ENCODE measurements at regions not wholly inside any gene's neighbourhood (a gene's known extent, or its start where the extent isn't known, plus 50 kb on each side); places are given as distances from the start of the nearest gene placed in this dataset.

- TF ChIP-seq, protein P1, sequence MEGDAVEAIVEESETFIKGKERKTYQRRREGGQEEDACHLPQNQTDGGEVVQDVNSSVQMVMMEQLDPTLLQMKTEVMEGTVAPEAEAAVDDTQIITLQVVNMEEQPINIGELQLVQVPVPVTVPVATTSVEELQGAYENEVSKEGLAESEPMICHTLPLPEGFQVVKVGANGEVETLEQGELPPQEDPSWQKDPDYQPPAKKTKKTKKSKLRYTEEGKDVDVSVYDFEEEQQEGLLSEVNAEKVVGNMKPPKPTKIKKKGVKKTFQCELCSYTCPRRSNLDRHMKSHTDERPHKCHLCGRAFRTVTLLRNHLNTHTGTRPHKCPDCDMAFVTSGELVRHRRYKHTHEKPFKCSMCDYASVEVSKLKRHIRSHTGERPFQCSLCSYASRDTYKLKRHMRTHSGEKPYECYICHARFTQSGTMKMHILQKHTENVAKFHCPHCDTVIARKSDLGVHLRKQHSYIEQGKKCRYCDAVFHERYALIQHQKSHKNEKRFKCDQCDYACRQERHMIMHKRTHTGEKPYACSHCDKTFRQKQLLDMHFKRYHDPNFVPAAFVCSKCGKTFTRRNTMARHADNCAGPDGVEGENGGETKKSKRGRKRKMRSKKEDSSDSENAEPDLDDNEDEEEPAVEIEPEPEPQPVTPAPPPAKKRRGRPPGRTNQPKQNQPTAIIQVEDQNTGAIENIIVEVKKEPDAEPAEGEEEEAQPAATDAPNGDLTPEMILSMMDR (conservative IDR thresholded peaks at IDR 0.05; ENCODE audit: low read depth, low read length) = no peak
- TF ChIP-seq EZH2 (IDR thresholded peaks at IDR 0.05; ENCODE audit: borderline replicate concordance, low read depth, low read length, poor library complexity, severe bottlenecking) = no peak
Observed at GRCh38 chr14:51568366-51568765, 83.3 kb upstream of the FRMD6 start.

All from A673 (cell line).